AG09319 (cell line): ENCODE measurements at regions not wholly inside any gene's neighbourhood (a gene's known extent, or its start where the extent isn't known, plus 50 kb on each side); places are given as distances from the start of the nearest gene placed in this dataset.

Experiments
- DNase-seq: peaks from one replicate; pipeline ENCODE4 v3.0.0-alpha.2; 2010; ENCODE audit warnings: low read depth; ENCODE audit errors: extremely low read depth
- CTCF ChIP-seq: IDR thresholded peaks from 2 replicates; pipeline ENCODE4 v1.5.1; 2011; ENCODE audit warnings: low read depth, mild to moderate bottlenecking, inconsistent platforms, low read length, moderate library complexity

DNA sequence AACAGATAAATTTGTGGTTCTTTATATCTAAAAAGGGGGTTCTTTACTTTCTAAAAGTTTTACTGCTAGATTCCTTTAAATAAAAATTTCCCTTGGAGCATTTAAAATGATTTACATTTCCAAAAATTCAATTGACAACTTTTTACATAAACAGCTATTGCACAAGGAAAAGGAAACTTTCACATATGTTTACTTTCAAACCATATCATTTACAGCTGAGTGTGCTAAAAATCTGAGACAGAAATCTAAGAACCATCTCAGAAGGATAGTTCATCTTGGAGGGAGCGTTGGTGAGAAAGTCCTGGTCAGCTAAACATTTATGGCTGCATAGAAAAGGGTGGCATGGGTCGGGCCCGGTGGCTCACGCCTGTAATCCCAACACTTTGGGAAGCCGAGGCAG lies 235.4 kb downstream of the DTWD2 start:
- no peak for TF ChIP-seq CTCF
- no peak for DNase-seq

DNA sequence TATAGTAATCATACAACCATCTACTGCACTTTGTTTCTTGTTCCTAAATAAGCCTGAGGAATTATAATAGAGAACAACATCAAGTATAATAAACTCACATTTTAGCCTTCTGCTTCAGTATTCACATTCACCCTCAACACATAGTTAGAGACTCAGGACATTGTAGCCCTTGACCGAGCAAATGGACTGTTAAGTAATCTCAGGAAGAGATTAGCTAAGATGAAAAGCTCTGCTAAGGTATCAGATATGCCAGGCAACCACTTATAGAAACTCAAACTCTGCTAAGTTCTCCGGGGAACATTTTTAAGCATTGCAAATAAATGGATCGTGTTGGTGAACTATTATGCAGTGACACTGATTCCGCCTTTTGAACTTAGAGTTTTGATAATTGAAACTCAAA lies 252.0 kb downstream of the DTWD2 start:
- no peak for TF ChIP-seq CTCF
- DNase-seq, result no peak

GRCh38 chr5:118733394-118733793 lies 255.0 kb downstream of the DTWD2 start:
- no peak for TF ChIP-seq CTCF
- DNase-seq, result no peak

GRCh38 chr5:118728191-118728590 lies 260.2 kb downstream of the DTWD2 start:
- DNase-seq, result no peak
- TF ChIP-seq CTCF, result no peak

- TF ChIP-seq CTCF, result no peak
Observed at GRCh38 chr5:118726891-118727290, 261.5 kb downstream of the DTWD2 start.

DNA sequence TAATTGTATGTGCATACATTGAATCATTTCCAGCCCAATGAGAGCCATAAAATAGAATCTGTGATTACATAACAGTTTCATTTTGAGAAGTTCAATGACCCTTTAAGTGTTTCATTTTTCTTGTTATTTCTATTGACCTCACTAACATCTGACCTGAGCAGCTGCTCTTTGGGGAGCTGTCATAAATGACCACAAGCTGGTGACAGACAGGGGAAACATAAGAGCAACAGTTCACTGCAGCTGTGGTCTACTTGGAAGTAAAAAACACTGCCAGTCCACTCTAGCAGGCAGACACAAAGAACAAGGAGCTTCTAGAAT lies 265.4 kb downstream of the DTWD2 start:
- DNase-seq, result no peak
- no peak for TF ChIP-seq CTCF

More at GRCh38 chr5:118726891-118727290, 261.5 kb downstream of the DTWD2 start:
- no peak for DNase-seq

DNA sequence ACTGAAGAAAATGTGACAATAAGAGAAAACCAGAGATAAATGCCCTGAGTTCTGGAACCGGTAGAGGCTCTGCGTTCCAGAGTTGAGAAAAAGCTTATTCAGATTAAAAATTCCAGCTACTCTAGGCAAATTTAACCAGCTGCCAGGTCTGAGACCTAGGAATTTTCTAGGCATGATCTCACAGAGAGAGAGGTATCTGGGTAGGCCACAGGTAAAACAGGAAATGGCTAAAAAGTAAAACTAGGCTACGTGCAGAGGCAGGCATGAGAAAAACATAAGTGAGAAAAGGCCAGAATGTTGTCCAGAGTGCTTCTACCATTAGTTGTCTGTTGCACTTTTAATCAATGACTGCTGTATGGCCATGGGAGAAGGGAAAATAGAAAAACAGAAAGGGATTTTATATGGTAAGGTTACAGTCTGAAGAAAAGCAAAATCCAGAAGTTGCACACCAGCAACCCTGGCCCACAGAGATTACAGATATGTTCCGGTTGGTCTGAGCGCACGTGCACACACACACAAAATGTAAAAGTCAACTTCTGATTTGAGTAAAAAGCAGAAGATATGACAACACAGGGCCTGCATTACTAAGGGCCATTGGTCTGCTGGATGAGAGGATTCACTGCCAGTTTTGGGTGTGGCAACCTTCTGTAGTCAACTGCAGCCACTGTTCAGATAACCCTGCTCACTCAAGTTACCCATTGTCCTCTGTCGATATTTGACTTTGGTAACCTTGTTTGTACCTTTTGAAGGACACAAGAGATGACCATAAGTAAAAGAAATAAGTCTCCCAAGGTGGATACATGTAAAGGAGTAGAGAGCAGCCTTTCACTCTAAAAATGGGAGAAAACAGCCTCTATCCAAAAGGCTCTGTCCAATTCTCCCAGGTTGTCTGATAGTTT lies 266.0 kb downstream of the DTWD2 start:
- DNase-seq, result no peak
- TF ChIP-seq CTCF, result no peak
